Hepatocyte (in vitro differentiated cells): ENCODE measurements at regions not wholly inside any gene's neighbourhood (a gene's known extent, or its start where the extent isn't known, plus 50 kb on each side); places are given as distances from the start of the nearest gene placed in this dataset.

Experiments used
- EZH2 ChIP-seq: fragments of 200-600 bp; sonication (generic); IDR thresholded peaks from 2 replicates; pipeline ENCODE4 v1.6.1; 2016; ENCODE audit warnings: antibody characterized with exemption, mild to moderate bottlenecking, borderline replicate concordance
- EZH2phosphoT487 ChIP-seq: fragments of 200-600 bp; sonication (generic); IDR thresholded peaks from one replicate; pipeline ENCODE4 v1.6.1; 2018; ENCODE audit warnings: antibody characterized with exemption, mild to moderate bottlenecking, low read depth, moderate library complexity; ENCODE audit not compliant: unreplicated experiment, severe bottlenecking

GRCh38 chr2:122213312-122213711 is 457.9 kb downstream of the TSN start:
- no peak for TF ChIP-seq EZH2
- no peak for TF ChIP-seq EZH2phosphoT487
